Suppressor macrophage treated with lipopolysaccharide for 4 hours (primary cell): ENCODE measurements at regions not wholly inside any gene's neighbourhood (a gene's known extent, or its start where the extent isn't known, plus 50 kb on each side); places are given as distances from the start of the nearest gene placed in this dataset.
"Not testable (repeated sequence)": the region's sequence is repeated elsewhere in the genome, so short reads cannot be mapped to it uniquely, and the experiment has no call there.

Experiments
- DNase-seq: peaks from one replicate; pipeline ENCODE4 v3.0.0-alpha.2; 2020

- DNase-seq, result peak; percentile 6
These were observed 120.9 kb upstream of the TSC22D1 start for GRCh38 chr13:44697058-44697457.

DNA sequence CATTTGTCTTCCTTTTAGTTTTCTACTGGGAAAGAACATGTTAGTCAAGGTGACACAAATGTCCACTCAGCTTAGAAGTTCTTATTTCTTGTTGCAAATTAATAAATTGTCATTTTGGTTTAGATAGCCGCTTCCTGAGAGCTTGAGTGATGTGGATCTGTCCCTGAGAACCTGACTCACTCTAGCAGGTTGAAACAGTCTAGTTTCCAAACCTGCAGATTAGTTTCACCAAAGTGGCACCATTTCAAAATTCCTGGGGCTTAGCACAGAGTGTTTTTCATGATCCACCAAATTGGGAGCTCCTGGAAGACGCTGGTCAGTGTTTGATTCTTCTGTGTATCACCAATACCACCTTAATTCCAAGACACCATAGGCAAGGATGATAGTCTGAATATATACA, 119.4 kb upstream of the TSC22D1 start:
- DNase-seq, result no peak

DNA sequence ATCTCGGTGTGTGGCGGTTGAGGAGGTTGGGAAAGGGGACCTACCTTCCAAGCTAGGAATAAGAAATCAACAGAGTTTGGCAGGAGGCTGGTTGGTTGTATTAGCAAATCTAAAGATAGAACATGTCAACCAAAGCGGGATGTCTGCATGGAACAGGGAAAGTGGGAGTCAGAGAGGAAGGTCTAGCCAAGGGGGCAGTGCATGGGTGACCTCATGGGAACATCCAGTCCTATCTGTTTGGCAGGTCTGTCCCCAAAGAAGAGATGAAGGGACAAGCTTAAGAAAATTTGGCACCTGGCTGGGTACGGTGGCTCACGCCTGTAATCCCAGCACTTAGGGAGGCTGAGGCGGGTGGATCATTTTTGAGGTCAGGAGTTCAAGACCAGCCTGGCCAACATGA, 118.7 kb upstream of the TSC22D1 start:
- no peak for DNase-seq

GRCh38 chr13:44694291-44694690, 118.2 kb upstream of the TSC22D1 start:
- DNase-seq, result no peak

GRCh38 chr13:44693156-44693764, 117.1 kb upstream of the TSC22D1 start:
- no peak for DNase-seq

GRCh38 chr13:44692173-44692713, 116.1 kb upstream of the TSC22D1 start:
- DNase-seq, result no peak

- no peak for DNase-seq
These were observed 114.2 kb upstream of the TSC22D1 start for GRCh38 chr13:44690376-44690775.

DNA sequence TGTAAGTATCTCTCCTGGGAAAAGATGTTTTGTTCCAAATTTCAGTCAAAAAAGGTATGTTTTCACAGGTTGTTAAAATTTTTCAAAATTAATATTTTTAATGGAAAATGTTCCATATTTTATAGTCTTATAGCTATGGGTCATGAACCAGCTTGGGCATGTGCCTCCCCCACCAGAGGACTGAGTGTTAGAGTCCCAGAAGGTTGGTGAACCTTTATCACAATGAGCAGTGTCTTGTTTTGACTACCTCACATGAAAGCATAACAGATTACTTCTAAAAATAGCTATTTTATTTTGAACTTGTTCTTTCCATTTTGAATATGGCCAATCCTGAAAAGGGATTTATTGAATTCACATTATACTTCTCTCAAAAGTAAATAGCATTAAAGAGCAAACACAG, 112.5 kb upstream of the TSC22D1 start:
- DNase-seq, result no peak

DNA sequence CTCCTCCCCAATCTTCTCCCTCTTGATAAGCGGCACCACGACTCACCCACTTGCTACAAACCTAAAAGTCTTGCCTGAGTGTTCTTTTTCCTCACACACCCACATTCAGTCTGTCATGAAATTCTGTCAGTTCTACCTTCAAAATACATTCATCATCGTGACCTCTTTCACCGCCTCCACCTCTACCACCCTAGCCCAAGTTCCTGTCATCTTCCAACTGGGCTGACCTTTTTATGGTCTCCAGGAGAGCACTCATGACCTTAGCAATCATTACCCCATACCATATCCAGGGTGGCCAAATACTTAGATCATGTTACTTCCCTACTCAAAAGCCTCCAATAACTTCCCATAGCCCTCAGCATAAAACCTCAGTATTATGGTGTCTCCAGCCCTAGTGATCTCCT, 110.4 kb upstream of the TSC22D1 start:
- peak; percentile 62 for DNase-seq

DNA sequence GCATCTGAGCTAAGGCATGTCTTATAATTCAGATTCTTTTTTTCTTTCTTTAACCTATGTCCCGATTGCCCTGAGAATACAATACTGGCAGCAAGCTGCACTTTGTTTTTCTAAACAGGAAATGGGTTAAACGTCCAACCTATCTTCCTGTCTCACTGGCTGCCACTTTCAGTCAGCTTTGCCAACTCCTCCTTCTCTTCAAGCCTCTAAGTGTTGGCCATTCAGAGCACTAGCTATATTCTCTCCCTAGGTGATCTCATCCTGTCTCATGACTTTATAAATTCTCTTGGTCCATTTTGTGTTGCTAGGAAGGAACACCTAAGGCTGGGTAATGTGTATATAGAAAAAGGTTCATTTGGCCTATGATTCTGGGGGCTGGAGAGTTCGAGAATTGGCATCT, 109.5 kb upstream of the TSC22D1 start:
- no peak for DNase-seq

DNA sequence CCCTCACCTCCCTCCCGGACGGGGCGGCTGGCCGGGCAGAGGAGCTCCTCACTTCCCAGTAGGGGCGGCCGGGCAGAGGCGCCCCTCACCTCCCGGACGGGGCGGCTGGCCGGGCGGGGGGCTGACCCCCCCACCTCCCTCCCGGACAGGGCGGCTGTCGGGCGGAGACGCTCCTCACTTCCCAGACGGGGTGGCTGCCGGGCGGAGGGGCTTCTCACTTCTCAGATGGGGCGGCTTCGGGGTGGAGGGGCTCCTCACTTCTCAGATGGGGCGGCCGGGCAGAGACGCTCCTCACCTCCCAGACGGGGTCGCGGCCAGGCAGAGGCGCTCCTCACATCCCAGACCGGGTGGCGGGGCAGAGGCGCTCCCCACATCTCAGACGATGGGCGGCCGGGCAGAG, 106.3 kb upstream of the TSC22D1 start:
- DNase-seq, result not testable (repeated sequence)

GRCh38 chr13:44680746-44681355, 104.7 kb upstream of the TSC22D1 start:
- peak; percentile 31 for DNase-seq

GRCh38 chr13:44679597-44679996, 103.5 kb upstream of the TSC22D1 start:
- DNase-seq, result no peak

DNA sequence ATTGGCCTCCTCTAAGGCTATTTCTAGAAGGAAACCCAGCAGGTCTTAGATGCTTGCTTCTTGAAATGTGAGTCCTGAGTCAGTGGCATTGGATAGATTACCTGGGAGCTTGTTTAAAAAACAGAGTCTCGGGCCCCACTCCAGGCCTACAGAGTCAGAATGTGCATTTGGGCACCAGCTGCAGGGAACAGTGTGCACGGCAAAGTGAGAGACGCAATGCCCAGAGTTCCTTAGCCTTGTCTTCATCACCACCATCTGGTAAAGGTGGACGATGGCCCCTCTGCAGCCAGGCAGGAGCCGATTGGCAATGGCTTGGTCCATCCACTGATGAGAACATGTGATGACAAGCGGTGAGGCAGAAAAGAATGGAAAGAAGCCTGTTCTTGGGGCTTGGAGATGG, 102.1 kb upstream of the TSC22D1 start:
- no peak for DNase-seq

DNA sequence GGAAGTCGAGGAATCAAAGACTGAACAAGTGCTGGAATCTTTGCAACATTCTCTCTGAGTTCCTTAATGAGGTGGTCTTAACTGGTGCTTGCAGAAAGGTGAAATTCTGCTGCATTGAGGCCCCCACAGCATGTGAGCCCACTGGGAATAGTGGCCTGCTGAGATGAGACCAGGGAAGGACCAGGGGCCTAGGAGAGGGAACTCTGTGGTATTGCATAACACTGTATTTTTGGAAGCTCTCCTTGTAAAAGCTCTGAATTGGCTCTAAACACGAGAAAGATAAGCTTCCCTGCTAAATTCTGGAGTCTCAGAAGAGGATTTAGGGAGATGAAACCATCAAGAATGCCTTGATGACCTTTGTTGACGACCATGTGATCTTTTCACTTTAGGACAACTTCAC, 100.4 kb upstream of the TSC22D1 start:
- no peak for DNase-seq

GRCh38 chr13:44669534-44669933, 93.4 kb upstream of the TSC22D1 start:
- DNase-seq, result no peak

DNA sequence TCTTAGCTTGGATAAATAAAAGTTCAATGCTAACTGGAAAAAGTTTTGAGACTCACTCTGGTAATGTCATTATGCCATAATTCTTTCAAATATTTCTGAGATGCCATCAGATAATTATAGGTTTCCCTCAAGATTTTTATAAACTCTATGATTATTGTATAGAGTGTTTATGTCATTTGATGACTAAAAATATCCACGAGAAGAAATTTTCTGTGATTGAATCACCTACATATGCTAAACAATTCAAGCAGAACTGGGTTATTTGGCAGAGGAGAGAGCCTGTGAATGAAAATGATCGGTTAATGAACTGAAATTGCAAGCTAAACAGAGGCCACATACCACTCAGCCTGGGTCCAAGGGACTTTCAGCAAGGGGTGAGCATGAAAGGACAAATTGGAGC, 92.6 kb upstream of the TSC22D1 start:
- DNase-seq, result no peak

GRCh38 chr13:44667943-44668342, 91.8 kb upstream of the TSC22D1 start:
- peak; percentile 39 for DNase-seq

DNA sequence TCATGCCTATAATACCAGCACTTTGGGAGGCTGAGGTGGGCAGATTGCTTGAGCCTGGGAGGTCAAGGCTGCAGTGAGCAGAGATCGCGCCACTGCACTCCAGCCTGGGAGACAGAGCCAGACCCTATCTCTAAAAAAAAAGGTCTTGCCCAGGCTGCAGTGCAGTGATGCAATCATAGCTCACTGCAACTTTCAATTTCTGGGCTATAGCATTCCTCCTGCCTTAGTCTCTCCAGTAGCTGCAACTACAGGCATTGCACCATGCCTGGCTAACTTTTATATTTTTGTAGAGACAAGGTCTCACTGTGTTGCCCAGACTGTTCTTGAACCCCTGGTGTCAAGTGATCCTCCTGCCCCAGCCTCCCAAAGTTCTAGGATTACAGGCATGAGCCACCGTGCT, 90.4 kb upstream of the TSC22D1 start:
- not testable (repeated sequence) for DNase-seq

DNA sequence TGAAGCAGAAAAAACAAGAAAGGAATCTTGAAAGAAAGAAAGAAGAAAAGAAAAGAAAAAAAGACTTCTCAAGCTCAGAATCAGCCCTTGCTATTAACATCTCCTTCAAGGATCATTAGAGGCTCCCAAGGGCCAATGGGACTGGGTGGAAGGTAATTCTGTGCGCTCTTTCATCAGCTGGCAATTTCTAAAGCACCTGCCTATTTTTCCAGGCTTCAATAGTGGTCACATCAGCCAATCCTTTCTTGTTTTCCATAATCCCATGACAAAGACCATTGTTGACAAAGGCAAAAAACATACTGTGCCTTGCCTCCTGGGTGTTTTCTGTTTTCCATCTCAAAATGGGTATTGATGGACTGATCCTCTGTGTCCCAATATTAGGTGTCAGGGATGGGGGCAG, 88.2 kb upstream of the TSC22D1 start:
- DNase-seq, result no peak

- DNase-seq, result no peak
These were observed 86.4 kb upstream of the TSC22D1 start for GRCh38 chr13:44662515-44662914.

DNA sequence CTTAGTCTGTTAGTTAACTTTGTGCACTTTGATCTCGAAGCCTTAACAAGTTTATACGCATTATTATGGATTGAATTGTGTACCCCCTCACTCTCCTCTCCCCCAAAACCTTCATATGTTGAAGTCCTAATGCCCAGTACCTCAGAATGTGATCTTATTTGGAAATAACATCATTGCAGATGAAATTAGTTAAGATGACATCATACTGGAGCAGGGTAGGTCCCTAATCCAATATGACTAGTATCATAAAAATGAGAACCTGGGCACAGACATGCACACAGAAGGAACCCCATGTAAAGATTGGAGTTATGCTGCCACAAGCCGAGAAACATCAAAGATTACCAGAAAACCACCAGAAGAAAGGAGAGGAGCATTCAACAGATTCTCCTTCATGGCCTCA, 85.8 kb upstream of the TSC22D1 start:
- DNase-seq, result no peak

GRCh38 chr13:44660050-44660449, 83.9 kb upstream of the TSC22D1 start:
- DNase-seq, result no peak

DNA sequence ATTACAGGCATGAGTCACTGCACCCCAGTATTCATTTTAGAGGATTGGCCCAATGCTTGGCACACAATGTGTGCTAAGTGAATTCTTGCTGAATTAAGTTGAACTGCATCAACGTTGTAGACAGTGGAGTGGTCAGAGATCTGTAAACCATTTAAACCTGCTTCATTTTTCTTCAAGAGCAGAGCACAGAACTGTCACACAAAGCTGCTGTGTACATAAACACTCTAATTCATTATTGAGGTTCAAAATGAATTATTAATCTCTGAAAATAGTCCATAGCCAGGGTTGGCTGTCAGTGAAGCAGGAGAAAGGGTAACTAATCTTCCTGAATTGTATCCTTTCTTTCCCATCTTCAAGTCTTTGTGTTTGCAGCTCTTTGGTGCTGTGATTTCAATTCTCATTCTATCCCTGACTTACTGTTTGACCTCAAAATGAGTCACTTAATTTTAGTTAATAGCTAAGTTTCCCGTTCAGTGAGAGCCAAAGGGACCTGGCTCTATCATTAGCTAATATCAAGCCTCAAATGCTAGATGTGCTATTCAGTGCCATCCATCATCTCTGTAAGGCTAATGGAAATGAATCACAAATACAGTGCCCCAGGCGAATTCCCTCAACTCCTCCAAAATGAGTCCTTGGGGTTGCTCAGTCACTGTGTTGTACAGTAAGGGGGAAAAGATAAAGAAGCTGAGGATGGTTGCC, 77.0 kb upstream of the TSC22D1 start:
- no peak for DNase-seq
